BLaER1 treated with 17β-estradiol and CSF1 and Interleukin-3, amounts not matched to agents 10 nM and 100 nM (cell line): ENCODE measurements at regions not wholly inside any gene's neighbourhood (a gene's known extent, or its start where the extent isn't known, plus 50 kb on each side); places are given as distances from the start of the nearest gene placed in this dataset.

Experiments used
- H3K27ac ChIP-seq, 11 experiments: shearing (Covaris generic); formaldehyde crosslinking; 2 replicates each; pipeline ENCODE4 v1.8.1; 2022
- H3K27me3 ChIP-seq, 11 experiments: shearing (Covaris generic); formaldehyde crosslinking; 2 replicates each; pipeline ENCODE4 v1.8.1; 2022
- H3K36me3 ChIP-seq, 11 experiments: shearing (Covaris generic); formaldehyde crosslinking; 2 replicates each; pipeline ENCODE4 v1.8.1; 2022
- H3K4me1 ChIP-seq, 10 experiments: shearing (Covaris generic); formaldehyde crosslinking; 2 replicates each; pipeline ENCODE4 v1.8.1; 2022
- H3K4me2 ChIP-seq, 11 experiments: shearing (Covaris generic); formaldehyde crosslinking; 2 replicates each; pipeline ENCODE4 v1.8.1; 2022
- H3K4me3 ChIP-seq, 10 experiments: shearing (Covaris generic); formaldehyde crosslinking; 2 replicates each; pipeline ENCODE4 v1.8.1; 2022
- H3K9ac ChIP-seq, 11 experiments: shearing (Covaris generic); formaldehyde crosslinking; 2 replicates each; pipeline ENCODE4 v1.8.1; 2022
- H3K9me3 ChIP-seq, 11 experiments: shearing (Covaris generic); formaldehyde crosslinking; replicated peaks in 1 of 11; 2 replicates each; pipeline ENCODE4 v1.8.1; 2022
- H4K20me1 ChIP-seq, 11 experiments: shearing (Covaris generic); formaldehyde crosslinking; 2 replicates each; pipeline ENCODE4 v1.8.1; 2022
- Cebpa-rat ChIP-seq, 11 experiments: shearing (Covaris generic); IDR thresholded peaks; 2 replicates each; pipeline ENCODE4 v1.8.1; 2022

GRCh38 chr9:12604164-12604821, 88.9 kb upstream of the TYRP1 start:
- no peak for TF ChIP-seq Cebpa-rat (IDR thresholded peaks at IDR 0.05)
- Histone ChIP-seq H3K27me3 (no peaks in the 10 kb centered on the region), H3K9ac (no peak overlapping the region), H3K36me3 (no peaks in the 10 kb centered on the region), H4K20me1 (no peaks in the 10 kb centered on the region; a peak in 1 of 22 replicates), H3K4me2 (no peak overlapping the region), H3K4me3 (no peak overlapping the region), H3K4me1 (no peaks in the 10 kb centered on the region), H3K9me3 (no peaks in the 10 kb centered on the region), H3K27ac (no peak overlapping the region)

- no peaks in the 10 kb centered on the region for H3K4me1 ChIP-seq
- TF ChIP-seq Cebpa-rat (IDR thresholded peaks at IDR 0.05) = no peak
- H3K36me3 ChIP-seq = no peaks in the 10 kb centered on the region
- H3K4me3 ChIP-seq = no peak overlapping the region
- H3K9ac ChIP-seq = no peak overlapping the region
- no peaks in the 10 kb centered on the region for H4K20me1 ChIP-seq
- no peak overlapping the region for H3K4me2 ChIP-seq
- H3K9me3 ChIP-seq = no peaks in the 10 kb centered on the region
- H3K27me3 ChIP-seq = no peaks in the 10 kb centered on the region
- H3K27ac ChIP-seq = no peak overlapping the region
Observed at GRCh38 chr9:12612211-12612770, 80.9 kb upstream of the TYRP1 start.

- no peak for TF ChIP-seq Cebpa-rat (IDR thresholded peaks at IDR 0.05)
- H4K20me1 ChIP-seq = no peaks in the 10 kb centered on the region
- H3K9me3 ChIP-seq = no peaks in the 10 kb centered on the region
- H3K36me3 ChIP-seq = no peaks in the 10 kb centered on the region
- no peaks in the 10 kb centered on the region for H3K27me3 ChIP-seq
- H3K4me3 ChIP-seq = no peak overlapping the region
- no peaks in the 10 kb centered on the region for H3K4me1 ChIP-seq
- H3K27ac ChIP-seq = no peak overlapping the region
- no peak overlapping the region for H3K9ac ChIP-seq
- H3K4me2 ChIP-seq = no peak overlapping the region
Observed at GRCh38 chr9:12613071-12613470, 80.1 kb upstream of the TYRP1 start.

- H3K27me3 ChIP-seq = no peaks in the 10 kb centered on the region
- no peak overlapping the region for H3K9ac ChIP-seq
- TF ChIP-seq Cebpa-rat (IDR thresholded peaks at IDR 0.05) = no peak
- no peak overlapping the region for H3K4me3 ChIP-seq
- no peak overlapping the region for H3K27ac ChIP-seq
- H4K20me1 ChIP-seq = no peaks in the 10 kb centered on the region
- no peaks in the 10 kb centered on the region for H3K36me3 ChIP-seq
- H3K4me1 ChIP-seq = no peaks in the 10 kb centered on the region
- no peak overlapping the region for H3K4me2 ChIP-seq
- H3K9me3 ChIP-seq = no peaks in the 10 kb centered on the region
Observed at GRCh38 chr9:12614488-12614887, 78.7 kb upstream of the TYRP1 start.

- H3K4me2 ChIP-seq = no peak overlapping the region
- H3K9ac ChIP-seq = no peak overlapping the region
- H3K27ac ChIP-seq = no peak overlapping the region
- H3K4me1 ChIP-seq = no peaks in the 10 kb centered on the region
- H3K36me3 ChIP-seq = no peaks in the 10 kb centered on the region
- H3K27me3 ChIP-seq = no peaks in the 10 kb centered on the region
- H3K9me3 ChIP-seq = no peaks in the 10 kb centered on the region
- H4K20me1 ChIP-seq = no peaks in the 10 kb centered on the region
- H3K4me3 ChIP-seq = no peak overlapping the region
- TF ChIP-seq Cebpa-rat (IDR thresholded peaks at IDR 0.05) = no peak
Observed at GRCh38 chr9:12618956-12619355, 74.2 kb upstream of the TYRP1 start.

GRCh38 chr9:12625844-12626243, 67.3 kb upstream of the TYRP1 start:
- Histone ChIP-seq H3K9ac (no peak overlapping the region), H3K27ac (no peak overlapping the region)

GRCh38 chr9:12627096-12627495, 66.1 kb upstream of the TYRP1 start:
- no peaks in the 10 kb centered on the region for H4K20me1 ChIP-seq
- H3K9me3 ChIP-seq = no peaks in the 10 kb centered on the region
- H3K4me3 ChIP-seq = no peak overlapping the region
- no peaks in the 10 kb centered on the region for H3K36me3 ChIP-seq
- no peak overlapping the region for H3K4me2 ChIP-seq
- H3K27me3 ChIP-seq = no peaks in the 10 kb centered on the region
- no peak overlapping the region for H3K27ac ChIP-seq
- H3K9ac ChIP-seq = no peak overlapping the region
- no peak for TF ChIP-seq Cebpa-rat (IDR thresholded peaks at IDR 0.05)
- no peaks in the 10 kb centered on the region for H3K4me1 ChIP-seq

More at GRCh38 chr9:12625844-12626243, 67.3 kb upstream of the TYRP1 start:
- no peaks in the 10 kb centered on the region for H3K4me1 ChIP-seq
- no peak for TF ChIP-seq Cebpa-rat (IDR thresholded peaks at IDR 0.05)
- no peaks in the 10 kb centered on the region for H3K27me3 ChIP-seq
- no peaks in the 10 kb centered on the region for H3K36me3 ChIP-seq
- no peak overlapping the region for H3K4me2 ChIP-seq
- H3K9me3 ChIP-seq = no peaks in the 10 kb centered on the region
- H3K4me3 ChIP-seq = no peak overlapping the region
- no peaks in the 10 kb centered on the region for H4K20me1 ChIP-seq

- Histone ChIP-seq H3K36me3 (no peaks in the 10 kb centered on the region), H3K9me3 (no peaks in the 10 kb centered on the region), H4K20me1 (no peaks in the 10 kb centered on the region), H3K4me3 (no peak overlapping the region), H3K4me1 (no peaks in the 10 kb centered on the region), H3K4me2 (no peak overlapping the region), H3K9ac (no peak overlapping the region), H3K27me3 (no peaks in the 10 kb centered on the region), H3K27ac (no peak overlapping the region)
- TF ChIP-seq Cebpa-rat (IDR thresholded peaks at IDR 0.05) = no peak
Observed at GRCh38 chr9:12628546-12628945, 64.6 kb upstream of the TYRP1 start.

GRCh38 chr9:12629067-12629466, 64.1 kb upstream of the TYRP1 start:
- no peak overlapping the region for H3K27ac ChIP-seq
- H3K36me3 ChIP-seq = no peaks in the 10 kb centered on the region
- H3K4me3 ChIP-seq = no peak overlapping the region
- no peaks in the 10 kb centered on the region for H3K9me3 ChIP-seq
- no peak overlapping the region for H3K4me2 ChIP-seq
- no peaks in the 10 kb centered on the region for H3K4me1 ChIP-seq
- no peaks in the 10 kb centered on the region for H4K20me1 ChIP-seq
- TF ChIP-seq Cebpa-rat (IDR thresholded peaks at IDR 0.05) = no peak
- H3K27me3 ChIP-seq = no peaks in the 10 kb centered on the region
- H3K9ac ChIP-seq = no peak overlapping the region

- no peak overlapping the region for H3K4me3 ChIP-seq
- no peak overlapping the region for H3K9ac ChIP-seq
- no peaks in the 10 kb centered on the region for H3K36me3 ChIP-seq
- no peaks in the 10 kb centered on the region for H3K4me1 ChIP-seq
- no peak for TF ChIP-seq Cebpa-rat (IDR thresholded peaks at IDR 0.05)
- H3K27me3 ChIP-seq = no peaks in the 10 kb centered on the region
- no peak overlapping the region for H3K27ac ChIP-seq
- no peaks in the 10 kb centered on the region for H4K20me1 ChIP-seq
- no peak overlapping the region for H3K4me2 ChIP-seq
- no peaks in the 10 kb centered on the region for H3K9me3 ChIP-seq
Observed at GRCh38 chr9:12631866-12632265, 61.3 kb upstream of the TYRP1 start.
